Neutrophil (primary cell): ENCODE measurements at regions not wholly inside any gene's neighbourhood (a gene's known extent, or its start where the extent isn't known, plus 50 kb on each side); places are given as distances from the start of the nearest gene placed in this dataset.

Experiments
- H3K27ac ChIP-seq: fragments of 200-600 bp; sonication (generic); 2 replicates; pipeline ENCODE4 v1.5.1; 2016; ENCODE audit warnings: mild to moderate bottlenecking, moderate library complexity
- H3K27me3 ChIP-seq: fragments of 200-600 bp; sonication (generic); 2 replicates; pipeline ENCODE4 v1.6.0; 2016; ENCODE audit warnings: mild to moderate bottlenecking
- H3K36me3 ChIP-seq: fragments of 200-600 bp; sonication (generic); 2 replicates; pipeline ENCODE4 v1.5.1; 2017
- H3K4me1 ChIP-seq, 2 experiments: fragments of 200-600 bp in 1 of 2; sonication (generic) in 1 of 2; 1 replicate in 1 of 2; 2 replicates in 1 of 2; pipeline versions ENCODE4 v1.5.1 to v1.6.1; 2013 to 2016; ENCODE audit warnings: low read depth in 1 of 2, low read length in 1 of 2, mild to moderate bottlenecking in 1 of 2, moderate library complexity in 1 of 2; ENCODE audit not compliant: control insufficient read depth in 1 of 2, insufficient read depth in 1 of 2
- H3K4me3 ChIP-seq, 2 experiments: fragments of 200-600 bp in 1 of 2; sonication (generic) in 1 of 2; 1 replicate in 1 of 2; 2 replicates in 1 of 2; pipeline ENCODE4 v1.5.1; 2013 to 2016; ENCODE audit warnings: low read depth in 1 of 2, low read length in 1 of 2, mild to moderate bottlenecking in 1 of 2, moderate library complexity in 1 of 2
- H3K9me3 ChIP-seq: fragments of 200-600 bp; sonication (generic); 2 replicates; pipeline ENCODE4 v1.5.1; 2016
- TF ChIP-seq, protein P1 (sequence below): fragments of 200-600 bp; sonication (generic); IDR thresholded peaks from 2 replicates; pipeline ENCODE4 v1.5.1; 2016; ENCODE audit warnings: antibody characterized with exemption

DNA sequence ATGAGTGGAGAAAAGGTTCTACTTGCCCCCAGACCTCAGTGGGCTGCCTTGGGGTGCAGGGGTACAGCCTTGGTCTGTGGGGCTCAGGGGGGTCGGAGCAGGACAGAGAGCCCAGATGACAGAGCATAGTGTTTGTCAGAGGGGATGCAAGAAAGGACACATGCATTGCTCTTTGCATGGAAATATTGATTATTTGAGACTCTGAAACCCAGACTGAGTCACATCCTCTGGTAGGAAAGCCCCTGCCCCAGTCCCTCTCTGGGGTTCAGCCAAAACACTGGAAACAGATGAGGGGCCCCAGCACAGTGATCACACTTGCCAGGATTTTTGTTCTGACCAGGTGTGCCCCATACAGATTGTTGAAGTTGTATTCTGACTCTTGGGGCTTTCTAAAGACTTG, 1094.4 kb downstream of the BCL11B start:
- H3K4me1 ChIP-seq = no peaks in the 10 kb centered on the region
- H3K36me3 ChIP-seq = no peaks in the 10 kb centered on the region
- H3K27me3 ChIP-seq = no peaks in the 10 kb centered on the region
- H3K27ac ChIP-seq = no peak overlapping the region
- no peak overlapping the region for H3K4me3 ChIP-seq
- H3K9me3 ChIP-seq = no peaks in the 10 kb centered on the region
- TF ChIP-seq, protein P1, sequence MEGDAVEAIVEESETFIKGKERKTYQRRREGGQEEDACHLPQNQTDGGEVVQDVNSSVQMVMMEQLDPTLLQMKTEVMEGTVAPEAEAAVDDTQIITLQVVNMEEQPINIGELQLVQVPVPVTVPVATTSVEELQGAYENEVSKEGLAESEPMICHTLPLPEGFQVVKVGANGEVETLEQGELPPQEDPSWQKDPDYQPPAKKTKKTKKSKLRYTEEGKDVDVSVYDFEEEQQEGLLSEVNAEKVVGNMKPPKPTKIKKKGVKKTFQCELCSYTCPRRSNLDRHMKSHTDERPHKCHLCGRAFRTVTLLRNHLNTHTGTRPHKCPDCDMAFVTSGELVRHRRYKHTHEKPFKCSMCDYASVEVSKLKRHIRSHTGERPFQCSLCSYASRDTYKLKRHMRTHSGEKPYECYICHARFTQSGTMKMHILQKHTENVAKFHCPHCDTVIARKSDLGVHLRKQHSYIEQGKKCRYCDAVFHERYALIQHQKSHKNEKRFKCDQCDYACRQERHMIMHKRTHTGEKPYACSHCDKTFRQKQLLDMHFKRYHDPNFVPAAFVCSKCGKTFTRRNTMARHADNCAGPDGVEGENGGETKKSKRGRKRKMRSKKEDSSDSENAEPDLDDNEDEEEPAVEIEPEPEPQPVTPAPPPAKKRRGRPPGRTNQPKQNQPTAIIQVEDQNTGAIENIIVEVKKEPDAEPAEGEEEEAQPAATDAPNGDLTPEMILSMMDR = no peak

GRCh38 chr14:98181241-98181640, 1090.8 kb downstream of the BCL11B start:
- TF ChIP-seq, protein P1 = no peak
- Histone ChIP-seq H3K36me3 (no peaks in the 10 kb centered on the region), H3K27ac (no peak overlapping the region), H3K4me3 (no peak overlapping the region), H3K9me3 (no peaks in the 10 kb centered on the region), H3K4me1 (no peaks in the 10 kb centered on the region), H3K27me3 (no peaks in the 10 kb centered on the region)

- Histone ChIP-seq H3K27ac (no peak overlapping the region), H3K36me3 (no peaks in the 10 kb centered on the region), H3K9me3 (no peaks in the 10 kb centered on the region), H3K4me3 (no peak overlapping the region), H3K4me1 (no peaks in the 10 kb centered on the region), H3K27me3 (no peaks in the 10 kb centered on the region)
- TF ChIP-seq, protein P1 = no peak
Measured at GRCh38 chr14:98181768-98182167, 1090.2 kb downstream of the BCL11B start.

GRCh38 chr14:98182393-98183055, 1089.5 kb downstream of the BCL11B start:
- Histone ChIP-seq H3K4me1 (no peaks in the 10 kb centered on the region), H3K4me3 (no peak overlapping the region)

DNA sequence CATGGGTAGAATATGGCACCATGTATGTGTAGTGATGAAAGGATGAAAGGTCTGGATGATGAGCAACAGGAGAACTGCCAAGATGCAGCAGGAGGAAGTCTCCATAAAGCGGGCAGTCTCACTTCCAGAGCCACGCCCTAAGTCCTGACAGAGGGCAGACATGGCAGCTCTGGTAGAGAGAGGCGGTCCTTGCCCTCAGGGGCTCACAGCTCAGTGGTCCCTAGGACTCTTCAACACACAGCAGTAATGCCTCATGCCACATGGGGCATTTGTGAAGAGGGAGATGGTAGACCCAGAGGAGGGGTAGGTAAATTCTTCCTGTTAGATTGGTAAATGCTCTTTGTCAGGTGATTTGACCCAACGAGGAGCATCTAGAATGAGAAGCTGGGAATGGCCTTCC, 1088.4 kb downstream of the BCL11B start:
- Histone ChIP-seq H3K36me3 (no peaks in the 10 kb centered on the region), H3K4me3 (no peak overlapping the region), H3K27me3 (no peaks in the 10 kb centered on the region), H3K27ac (no peak overlapping the region), H3K4me1 (no peaks in the 10 kb centered on the region), H3K9me3 (no peaks in the 10 kb centered on the region)
- TF ChIP-seq, protein P1 = no peak

More at GRCh38 chr14:98182393-98183055, 1089.5 kb downstream of the BCL11B start:
- no peaks in the 10 kb centered on the region for H3K27me3 ChIP-seq
- H3K27ac ChIP-seq = no peak overlapping the region
- no peaks in the 10 kb centered on the region for H3K9me3 ChIP-seq
- no peaks in the 10 kb centered on the region for H3K36me3 ChIP-seq
- TF ChIP-seq, protein P1 = no peak

DNA sequence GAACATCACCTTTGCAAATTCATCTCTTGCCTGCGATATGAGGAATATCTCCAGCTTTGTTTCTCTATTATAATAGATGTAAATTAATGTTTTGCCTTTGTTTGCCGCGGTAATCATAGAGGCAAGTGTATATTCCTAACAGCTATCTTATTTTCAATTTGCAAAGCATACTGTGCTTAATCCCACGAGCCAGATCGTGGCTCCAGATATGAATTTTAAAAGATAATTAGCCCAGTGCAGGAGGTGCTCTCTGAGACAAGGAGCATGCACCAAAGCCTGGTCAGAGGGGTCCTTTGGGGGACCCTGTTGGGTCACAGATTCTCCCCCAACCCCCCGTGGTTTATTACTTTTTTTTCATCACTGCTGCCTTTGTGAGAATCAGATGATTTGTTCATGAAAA, 1087.5 kb downstream of the BCL11B start:
- H3K4me3 ChIP-seq = no peak overlapping the region
- no peaks in the 10 kb centered on the region for H3K4me1 ChIP-seq
- H3K9me3 ChIP-seq = no peaks in the 10 kb centered on the region
- H3K27ac ChIP-seq = no peak overlapping the region
- TF ChIP-seq, protein P1 = no peak
- H3K36me3 ChIP-seq = no peaks in the 10 kb centered on the region
- no peaks in the 10 kb centered on the region for H3K27me3 ChIP-seq
